ENCODE measurements at regions not wholly inside any gene's neighbourhood (a gene's known extent, or its start where the extent isn't known, plus 50 kb on each side); places are given as distances from the start of the nearest gene placed in this dataset.

DNA sequence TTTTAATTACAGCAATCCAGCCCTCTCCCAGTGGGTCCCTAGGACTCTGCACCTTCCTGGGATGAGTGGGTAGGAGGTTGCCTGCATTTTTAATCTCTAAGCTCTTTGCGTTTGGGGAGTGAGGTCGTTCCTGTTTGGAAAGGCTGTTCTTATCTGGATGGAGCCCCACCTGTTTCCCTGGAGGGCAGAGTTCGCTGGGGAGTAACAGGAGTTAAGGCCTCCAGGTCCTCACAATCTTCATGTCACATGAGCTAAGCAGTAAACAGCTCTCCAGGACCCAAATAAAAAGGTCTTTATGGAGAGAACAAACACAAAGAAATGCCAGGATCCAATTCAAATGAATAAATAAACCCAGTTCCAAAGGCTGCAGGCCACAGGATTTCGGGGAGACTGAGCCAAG lies 56.0 kb upstream of the RFLNA start:
- H3K36me3 ChIP-seq (ENCODE audit: control insufficient read depth, insufficient read depth, low read length): no peaks in the 10 kb centered on the region
- no peak for FAIRE-seq
- no peak overlapping the region for H3K4me3 ChIP-seq (ENCODE audit: low read depth, low read length)
- H3K27me3 ChIP-seq (ENCODE audit: control insufficient read depth, insufficient read depth, low read length): no peaks in the 10 kb centered on the region
- DNase-seq (ENCODE audit: low read depth): no peak
- TF ChIP-seq CTCF (IDR thresholded peaks at IDR 0.05; ENCODE audit: insufficient read depth, low read length, severe bottlenecking): no peak

GRCh38 chr12:124240493-124240892 lies 54.4 kb upstream of the RFLNA start:
- DNase-seq (ENCODE audit: low read depth): no peak
- Histone ChIP-seq H3K36me3 (ENCODE audit: control insufficient read depth, insufficient read depth, low read length) (no peaks in the 10 kb centered on the region), H3K27me3 (ENCODE audit: control insufficient read depth, insufficient read depth, low read length) (no peaks in the 10 kb centered on the region), H3K4me3 (ENCODE audit: low read depth, low read length) (no peak overlapping the region)
- no peak for TF ChIP-seq CTCF (IDR thresholded peaks at IDR 0.05; ENCODE audit: insufficient read depth, low read length, severe bottlenecking)
- no peak for FAIRE-seq

- H3K4me3 ChIP-seq (ENCODE audit: low read depth, low read length): no peak overlapping the region
- TF ChIP-seq CTCF (IDR thresholded peaks at IDR 0.05; ENCODE audit: insufficient read depth, low read length, severe bottlenecking): no peak
- DNase-seq (ENCODE audit: low read depth) (no peak), FAIRE-seq (no peak)
- no peaks in the 10 kb centered on the region for H3K36me3 ChIP-seq (ENCODE audit: control insufficient read depth, insufficient read depth, low read length)
- no peaks in the 10 kb centered on the region for H3K27me3 ChIP-seq (ENCODE audit: control insufficient read depth, insufficient read depth, low read length)
These were observed 52.9 kb upstream of the RFLNA start for GRCh38 chr12:124241776-124242528.

DNA sequence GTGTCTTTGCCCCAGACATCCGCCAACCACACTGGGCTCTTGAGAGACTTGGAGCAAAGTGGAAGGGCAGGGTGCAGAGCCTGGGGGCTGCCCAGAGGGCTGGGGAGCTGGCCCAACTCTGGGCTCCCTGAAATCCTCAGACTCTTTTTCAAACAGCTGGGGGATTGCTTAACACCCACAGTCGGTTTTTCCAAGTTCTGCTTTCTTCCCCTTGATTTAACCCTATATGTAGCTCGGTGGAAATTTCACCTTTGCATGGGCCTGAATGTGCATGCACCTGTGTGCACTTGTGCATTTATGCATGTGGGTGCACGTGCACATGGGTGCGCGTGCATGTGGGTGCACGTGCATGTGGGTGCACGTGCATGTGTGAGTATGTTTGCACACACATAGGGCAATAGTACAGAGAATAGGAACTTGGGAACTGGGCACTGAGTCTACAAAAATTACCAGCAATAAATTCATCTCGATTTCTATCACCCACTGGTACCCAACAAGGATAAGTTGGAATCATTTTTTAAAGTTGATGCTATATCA lies 52.3 kb upstream of the RFLNA start:
- TF ChIP-seq CTCF (IDR thresholded peaks at IDR 0.05; ENCODE audit: insufficient read depth, low read length, severe bottlenecking): no peak
- no peaks in the 10 kb centered on the region for H3K27me3 ChIP-seq (ENCODE audit: control insufficient read depth, insufficient read depth, low read length)
- H3K36me3 ChIP-seq (ENCODE audit: control insufficient read depth, insufficient read depth, low read length): no peaks in the 10 kb centered on the region
- DNase-seq (ENCODE audit: low read depth): no peak
- no peak for FAIRE-seq
- no peak overlapping the region for H3K4me3 ChIP-seq (ENCODE audit: low read depth, low read length)

DNA sequence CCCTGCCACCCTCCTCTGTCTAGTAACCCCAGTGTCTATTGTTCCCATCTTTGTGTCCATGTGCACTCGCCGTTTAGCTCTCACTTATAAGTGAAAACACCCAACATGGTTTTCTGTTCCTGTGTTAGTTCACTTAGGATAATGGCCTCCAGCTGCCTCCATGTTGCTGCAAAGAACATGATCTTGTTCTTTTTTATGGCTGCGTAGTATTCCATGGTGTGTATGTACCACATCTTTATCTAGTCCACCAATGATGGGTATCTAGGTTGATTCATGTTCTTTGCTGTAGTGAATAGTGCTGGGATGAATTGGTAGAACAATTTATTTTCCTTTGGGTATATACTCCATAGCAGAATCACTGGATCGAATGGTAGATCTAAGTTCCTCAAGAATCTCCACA lies 51.0 kb upstream of the RFLNA start:
- no peak for TF ChIP-seq CTCF (IDR thresholded peaks at IDR 0.05; ENCODE audit: insufficient read depth, low read length, severe bottlenecking)
- H3K4me3 ChIP-seq (ENCODE audit: low read depth, low read length): no peak overlapping the region
- DNase-seq (ENCODE audit: low read depth): no peak
- H3K27me3 ChIP-seq (ENCODE audit: control insufficient read depth, insufficient read depth, low read length): no peaks in the 10 kb centered on the region
- no peaks in the 10 kb centered on the region for H3K36me3 ChIP-seq (ENCODE audit: control insufficient read depth, insufficient read depth, low read length)
- no peak for FAIRE-seq

Data from bronchial epithelial cell (primary cell).